Transverse colon (tissue), 3 donors: ENCODE measurements at regions not wholly inside any gene's neighbourhood (a gene's known extent, or its start where the extent isn't known, plus 50 kb on each side); places are given as distances from the start of the nearest gene placed in this dataset.

Source experiments
- CTCF ChIP-seq, 5 experiments: fragments of 200-600 bp in 3 of 5; fragments of 450-650 bp in 2 of 5; sonication (generic) in 3 of 5; IDR thresholded peaks; 1 replicate in 2 of 5; 2 replicates in 3 of 5; pipeline ENCODE4 v1.5.1; 2016 to 2017; ENCODE audit warnings: antibody characterized with exemption in 5 of 5, inconsistent platforms in 3 of 5, mild to moderate bottlenecking in 2 of 5, moderate library complexity in 1 of 5
- EP300 ChIP-seq: sonication (generic); formaldehyde crosslinking; IDR thresholded peaks from one replicate; pipeline ENCODE4 v1.6.1; 2017; ENCODE audit warnings: antibody characterized with exemption, low read depth
- POLR2A ChIP-seq: fragments of 450-650 bp; IDR thresholded peaks from one replicate; pipeline ENCODE4 v1.6.1; 2016; ENCODE audit warnings: antibody characterized with exemption, mild to moderate bottlenecking, moderate library complexity

- TF ChIP-seq CTCF (IDR thresholded peaks at IDR 0.05) (no peak), POLR2A (no peak), EP300 (no peak)
These were observed 381.7 kb downstream of the GPAT3 start for GRCh38 chr4:83917572-83917971.
